ENCODE measurements at regions not wholly inside any gene's neighbourhood (a gene's known extent, or its start where the extent isn't known, plus 50 kb on each side); places are given as distances from the start of the nearest gene placed in this dataset.
A peak's percentile ranks its signal among the peaks of the same experiment; 100 is the strongest.

DNA sequence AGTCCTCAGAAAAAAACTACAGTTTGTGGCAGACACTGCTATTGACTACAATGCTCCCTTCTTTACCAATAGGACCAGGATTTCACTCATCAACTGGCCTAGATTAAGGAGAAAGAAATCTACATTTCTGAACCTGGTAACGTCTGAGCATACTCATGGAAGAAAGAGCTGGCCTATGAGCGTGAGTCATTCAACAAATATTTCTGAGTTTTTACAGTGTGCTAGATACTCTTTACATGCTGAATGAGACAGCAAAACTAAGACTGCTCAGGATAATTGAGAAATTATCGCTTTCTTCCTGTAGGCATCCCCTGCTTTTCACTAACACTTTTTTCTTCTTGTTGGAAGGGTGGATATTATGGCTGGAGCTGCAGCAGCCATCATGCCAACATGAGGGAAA lies 609.7 kb downstream of the TNS3 start:
- peak; percentile 95 for ATAC-seq (ENCODE audit: low read depth)
- WGBS, 2 experiments (ENCODE audit: extremely low coverage in 2 of 2, insufficient read length in 1 of 2): no CpG with 5 or more reads among the region's 3 CpGs

More for the DNA sequence above, 609.7 kb downstream of the TNS3 start:
- Histone ChIP-seq H3K9ac (ENCODE audit: low read depth, low read length) (no peak overlapping the region), H3K4ac (ENCODE audit: low read depth, low read length) (peak overlapping the region; percentile 93), H3K79me1 (ENCODE audit: low read depth in 1 of 2, low read length in 2 of 2) (no peaks in the 10 kb centered on the region), H3K14ac (replicated peaks; ENCODE audit: low read depth, low read length) (peak overlapping the region; percentile 85; the same call in 1 of the 2 replicates), H2BK20ac (ENCODE audit: low read depth, low read length) (peak overlapping the region; percentile 97), H4K8ac (ENCODE audit: low read depth in 2 of 2, low read length in 2 of 2) (peak overlapping the region in 1 of 2 experiments; percentile 94; a peak in 2 of 4 replicates), H3K56ac (ENCODE audit: extremely low read depth, insufficient read depth, low read length) (no peak overlapping the region), H2BK120ac (ENCODE audit: low read depth, low read length) (peak overlapping the region; percentile 93), H4K20me1 (ENCODE audit: insufficient read depth, low read length) (no peaks in the 10 kb centered on the region), H3K27ac (ENCODE audit: insufficient read depth, low read length) (peak overlapping the region; percentile 65; the same call in 1 of the 2 replicates), H3K9me3 (ENCODE audit: control insufficient read depth, insufficient read depth, low read length) (no peaks in the 10 kb centered on the region), H4K91ac (ENCODE audit: insufficient read depth, low read depth, low read length) (peak overlapping the region; percentile 82), H3K18ac (ENCODE audit: low read depth, low read length) (peak overlapping the region; percentile 97), H2AK9ac (replicated peaks; ENCODE audit: low read depth, low read length, poor library complexity) (no peak overlapping the region), H3K36me3 (ENCODE audit: control insufficient read depth, insufficient read depth, low read length) (no peaks in the 10 kb centered on the region), H2BK5ac (ENCODE audit: low read depth, low read length, poor library complexity, severe bottlenecking) (peak overlapping the region; percentile 97), H3K23ac (ENCODE audit: low read depth, low read length) (no peak overlapping the region), H3K27me3 (ENCODE audit: control insufficient read depth, insufficient read depth, low read length) (no peaks in the 10 kb centered on the region), H3K9me1 (ENCODE audit: insufficient read depth, low read length) (no peaks in the 10 kb centered on the region), H2BK15ac (ENCODE audit: low read depth, low read length) (peak overlapping the region; percentile 39; the same call in 1 of the 3 replicates), H3K4me1 (ENCODE audit: control insufficient read depth, insufficient read depth, low read length) (no peaks in the 10 kb centered on the region), H2AFZ (replicated peaks; ENCODE audit: low read length, poor library complexity) (peak overlapping the region; percentile 89), H3K4me3 (ENCODE audit: insufficient read depth, low read depth, low read length) (no peak overlapping the region), H3K4me2 (ENCODE audit: low read depth, low read length) (no peak overlapping the region; the same call in 1 of the 2 replicates), H2AK5ac (ENCODE audit: low read depth, low read length) (0 out of 2 replicates have a peak overlapping the region, but pooled peaks have one; percentile 49), H4K5ac (ENCODE audit: low read depth, low read length) (peak overlapping the region; percentile 84)
- DNase-seq: peak; percentile 82
- TF ChIP-seq CHD1 (IDR thresholded peaks at IDR 0.05; ENCODE audit: low read depth, low read length) (no peak), SMC3 (IDR thresholded peaks at IDR 0.05; ENCODE audit: low read depth, low read length) (no peak), NFE2L2 (IDR thresholded peaks at IDR 0.05; ENCODE audit: low read depth, low read length) (peak; percentile 59; the same call in 1 of the 2 replicates), CTCF (conservative IDR thresholded peaks at IDR 0.05; ENCODE audit: low read depth, low read length) (no peak), RCOR1 (IDR thresholded peaks at IDR 0.05; ENCODE audit: insufficient replicate concordance, low read length) (no peak), POLR2A (IDR thresholded peaks at IDR 0.05; ENCODE audit: low read depth, low read length) (no peak), RFX5 (IDR thresholded peaks at IDR 0.05; ENCODE audit: low read depth, low read length) (no peak), MAZ (IDR thresholded peaks at IDR 0.05; ENCODE audit: borderline replicate concordance, low read depth, low read length) (no peak), MAFK (IDR thresholded peaks at IDR 0.05; ENCODE audit: low read depth, low read length) (no peak), BHLHE40 (IDR thresholded peaks at IDR 0.05; ENCODE audit: low read depth, low read length) (no peak), FOS (IDR thresholded peaks at IDR 0.05; ENCODE audit: low read depth, low read length) (peak; percentile 45; the same call in 1 of the 2 replicates), MXI1 (IDR thresholded peaks at IDR 0.05; ENCODE audit: borderline replicate concordance, low read depth, low read length) (no peak), CEBPB (IDR thresholded peaks at IDR 0.05; ENCODE audit: low read depth, low read length) (no peak), ELK1 (IDR thresholded peaks at IDR 0.05; ENCODE audit: borderline replicate concordance, low read depth, low read length) (no peak), RAD21 (IDR thresholded peaks at IDR 0.05; ENCODE audit: low read length) (no peak)
- TF ChIP-seq, protein P1, sequence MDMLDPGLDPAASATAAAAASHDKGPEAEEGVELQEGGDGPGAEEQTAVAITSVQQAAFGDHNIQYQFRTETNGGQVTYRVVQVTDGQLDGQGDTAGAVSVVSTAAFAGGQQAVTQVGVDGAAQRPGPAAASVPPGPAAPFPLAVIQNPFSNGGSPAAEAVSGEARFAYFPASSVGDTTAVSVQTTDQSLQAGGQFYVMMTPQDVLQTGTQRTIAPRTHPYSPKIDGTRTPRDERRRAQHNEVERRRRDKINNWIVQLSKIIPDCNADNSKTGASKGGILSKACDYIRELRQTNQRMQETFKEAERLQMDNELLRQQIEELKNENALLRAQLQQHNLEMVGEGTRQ (IDR thresholded peaks at IDR 0.05; ENCODE audit: low read depth, low read length): no peak
- in situ Hi-C loops (cut with MboI; ENCODE audit: low sequenced_read_pairs) (no loop called here), intact Hi-C loops (cut with micrococcal nuclease) (no loop called here), dilution Hi-C loops (cut with HindIII; ENCODE audit: low sequenced_read_pairs, unreplicated experiment) (no loop called here)
- ChIA-PET CTCF (interaction anchor here (0.8 kb wide), 1 partner anchor 11 kb away, joined by 4 read pairs; no protein-coding TSS in a partner anchor), POLR2A (ENCODE audit: unreplicated experiment) (no interaction called here)
- no TSS peak for BruUV-seq (replicated peaks)

Data from IMR-90 (cell line).